Bronchial epithelial cell (primary cell): ENCODE measurements at regions not wholly inside any gene's neighbourhood (a gene's known extent, or its start where the extent isn't known, plus 50 kb on each side); places are given as distances from the start of the nearest gene placed in this dataset.

Experiments used
- DNase-seq: peaks from one replicate; pipeline ENCODE4 v3.0.0-alpha.2; 2010; ENCODE audit warnings: low read depth
- FAIRE-seq: peaks from 2 replicates; lab custom pipeline; 2011; peaks lifted over from hg19 to GRCh38; lab: Jason Lieb, UNC
- H3K27me3 ChIP-seq: 2 replicates; pipeline ENCODE4 v1.5.1; 2011; ENCODE audit warnings: low read length; ENCODE audit not compliant: control insufficient read depth, insufficient read depth
- H3K36me3 ChIP-seq: 2 replicates; pipeline ENCODE4 v1.5.1; 2011; ENCODE audit warnings: low read length; ENCODE audit not compliant: control insufficient read depth, insufficient read depth
- H3K4me3 ChIP-seq: 2 replicates; pipeline ENCODE4 v1.5.1; 2011; ENCODE audit warnings: mild to moderate bottlenecking, low read depth, low read length, control low read depth
- TF ChIP-seq, protein P1 (sequence below): IDR thresholded peaks from 2 replicates; pipeline ENCODE4 v1.5.1; 2011; ENCODE audit warnings: mild to moderate bottlenecking, moderate library complexity, low read length, control low read depth, inconsistent platforms; ENCODE audit not compliant: insufficient read depth, severe bottlenecking

DNA sequence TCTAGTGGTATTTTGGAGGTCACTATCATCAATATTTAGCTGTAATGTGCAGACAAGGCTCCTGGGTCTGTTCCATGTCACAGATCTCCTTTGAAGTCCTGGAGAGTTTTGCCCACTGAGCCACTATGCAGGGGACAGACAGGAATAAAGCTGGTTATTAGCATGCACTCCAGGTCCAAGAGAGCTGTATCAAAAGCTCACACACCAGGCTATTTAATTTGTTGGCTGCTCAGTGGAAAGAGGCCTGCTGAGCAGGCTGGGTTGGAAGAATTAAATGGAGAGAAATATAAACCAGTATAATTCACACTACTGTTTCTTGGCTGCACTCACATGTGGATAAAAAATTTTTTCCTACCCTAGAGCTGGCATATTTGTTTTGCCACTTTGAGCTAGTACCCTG lies 113.8 kb upstream of the TAF11L2 start:
- Histone ChIP-seq H3K4me3 (no peak overlapping the region), H3K36me3 (no peaks in the 10 kb centered on the region), H3K27me3 (no peaks in the 10 kb centered on the region)
- TF ChIP-seq, protein P1, sequence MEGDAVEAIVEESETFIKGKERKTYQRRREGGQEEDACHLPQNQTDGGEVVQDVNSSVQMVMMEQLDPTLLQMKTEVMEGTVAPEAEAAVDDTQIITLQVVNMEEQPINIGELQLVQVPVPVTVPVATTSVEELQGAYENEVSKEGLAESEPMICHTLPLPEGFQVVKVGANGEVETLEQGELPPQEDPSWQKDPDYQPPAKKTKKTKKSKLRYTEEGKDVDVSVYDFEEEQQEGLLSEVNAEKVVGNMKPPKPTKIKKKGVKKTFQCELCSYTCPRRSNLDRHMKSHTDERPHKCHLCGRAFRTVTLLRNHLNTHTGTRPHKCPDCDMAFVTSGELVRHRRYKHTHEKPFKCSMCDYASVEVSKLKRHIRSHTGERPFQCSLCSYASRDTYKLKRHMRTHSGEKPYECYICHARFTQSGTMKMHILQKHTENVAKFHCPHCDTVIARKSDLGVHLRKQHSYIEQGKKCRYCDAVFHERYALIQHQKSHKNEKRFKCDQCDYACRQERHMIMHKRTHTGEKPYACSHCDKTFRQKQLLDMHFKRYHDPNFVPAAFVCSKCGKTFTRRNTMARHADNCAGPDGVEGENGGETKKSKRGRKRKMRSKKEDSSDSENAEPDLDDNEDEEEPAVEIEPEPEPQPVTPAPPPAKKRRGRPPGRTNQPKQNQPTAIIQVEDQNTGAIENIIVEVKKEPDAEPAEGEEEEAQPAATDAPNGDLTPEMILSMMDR = no peak
- FAIRE-seq (peak; percentile 40), DNase-seq (no peak)

DNA sequence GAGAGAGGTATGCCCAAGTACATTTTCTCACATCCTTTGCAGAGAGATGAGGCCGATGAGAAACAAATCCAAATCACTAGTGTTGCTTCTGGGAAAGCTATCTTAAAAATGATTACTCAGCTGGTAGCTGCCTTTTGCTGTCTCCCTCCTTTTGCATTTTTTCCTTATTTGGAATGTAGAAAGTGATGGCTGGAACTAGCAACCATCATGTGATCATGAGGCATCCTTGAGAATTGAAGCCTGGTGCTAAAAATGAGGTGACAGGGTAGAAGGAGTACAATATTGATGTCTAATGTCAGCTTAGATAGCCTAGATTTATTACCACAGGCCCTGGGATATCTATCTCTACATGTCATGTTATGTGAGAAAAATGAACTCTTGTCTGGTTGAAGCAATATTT lies 109.3 kb upstream of the TAF11L2 start:
- DNase-seq (no peak), FAIRE-seq (no peak)
- Histone ChIP-seq H3K36me3 (no peaks in the 10 kb centered on the region), H3K27me3 (no peaks in the 10 kb centered on the region), H3K4me3 (no peak overlapping the region)
- TF ChIP-seq, protein P1 = no peak

DNA sequence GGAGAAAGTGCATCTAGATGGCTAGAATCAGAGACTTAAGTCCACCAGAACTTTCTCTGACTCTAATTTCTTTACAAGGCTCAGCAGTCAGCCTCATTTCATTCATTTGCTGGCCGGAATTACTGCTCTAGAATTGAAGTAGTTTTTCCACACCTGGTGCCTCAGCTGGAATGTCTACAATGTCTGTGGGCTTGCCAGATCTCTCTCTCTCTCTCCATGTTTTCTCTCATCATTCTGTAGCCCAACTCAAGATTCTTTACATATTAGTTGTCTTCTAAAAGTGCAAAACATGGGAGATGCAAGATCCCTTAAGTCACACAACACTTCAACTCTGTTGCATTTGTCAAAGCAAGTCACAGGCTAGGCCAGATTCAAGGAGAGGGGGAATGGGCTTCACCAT lies 103.9 kb upstream of the TAF11L2 start:
- Histone ChIP-seq H3K4me3 (no peak overlapping the region), H3K36me3 (no peaks in the 10 kb centered on the region), H3K27me3 (no peaks in the 10 kb centered on the region)
- TF ChIP-seq, protein P1 = no peak
- FAIRE-seq (no peak), DNase-seq (no peak)

DNA sequence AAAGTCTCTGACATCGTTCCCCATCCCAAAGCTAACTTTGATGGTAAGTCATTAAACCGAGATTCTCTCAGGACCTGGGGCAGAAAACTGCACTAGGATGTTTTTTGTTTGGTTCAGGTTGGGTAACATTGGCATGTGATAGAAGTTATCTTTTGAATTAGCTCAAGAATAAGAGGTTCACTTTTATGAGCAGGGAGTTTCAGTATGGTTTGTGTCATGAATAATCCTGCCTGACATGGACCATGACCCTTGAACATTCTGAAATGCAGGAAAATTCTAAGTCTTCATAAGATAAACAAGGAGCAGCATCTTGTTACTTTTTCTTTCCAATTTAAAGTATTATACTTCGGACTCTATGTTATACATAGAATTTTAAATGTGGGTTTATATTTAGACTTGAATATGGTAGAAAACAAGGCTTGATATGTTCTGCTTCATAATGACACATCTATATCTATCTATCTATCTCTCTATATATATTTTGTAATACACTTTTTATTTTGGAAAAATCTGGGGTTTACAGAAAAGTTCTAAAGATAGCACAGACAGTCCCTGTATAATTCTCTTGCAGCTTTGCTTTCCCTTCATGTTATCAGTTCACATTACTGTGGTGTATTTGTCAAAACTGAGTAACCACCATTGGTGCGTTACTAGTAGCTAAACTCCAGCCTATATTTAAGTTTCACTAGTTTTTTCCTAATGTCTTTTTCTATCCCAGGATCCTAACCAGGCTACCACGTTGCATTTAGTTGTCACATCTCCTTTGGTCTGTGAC lies 102.7 kb upstream of the TAF11L2 start:
- H3K27me3 ChIP-seq = no peaks in the 10 kb centered on the region
- no peak overlapping the region for H3K4me3 ChIP-seq
- DNase-seq (no peak), FAIRE-seq (no peak)
- H3K36me3 ChIP-seq = no peaks in the 10 kb centered on the region
- TF ChIP-seq, protein P1 = no peak

DNA sequence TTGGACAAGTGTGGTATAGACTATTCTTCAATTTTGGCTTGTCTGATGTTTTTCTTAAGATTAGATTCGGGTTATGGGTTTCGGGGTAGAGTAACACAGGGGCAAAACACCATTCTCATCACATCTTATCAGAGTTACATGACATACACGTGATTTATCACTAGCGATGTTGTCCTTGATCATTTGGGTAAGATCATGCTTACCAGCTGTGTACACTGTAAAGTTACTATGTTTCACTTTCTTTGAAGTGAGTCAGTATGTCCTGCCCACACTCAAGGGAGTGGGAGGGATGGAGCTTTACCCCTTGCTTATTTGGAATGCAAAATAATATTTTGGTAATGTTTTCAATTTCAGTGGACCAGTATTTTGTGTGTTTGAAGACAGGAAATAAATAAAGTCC lies 101.8 kb upstream of the TAF11L2 start:
- Histone ChIP-seq H3K4me3 (no peak overlapping the region), H3K36me3 (no peaks in the 10 kb centered on the region), H3K27me3 (no peaks in the 10 kb centered on the region)
- DNase-seq = no peak
- FAIRE-seq = no peak
- TF ChIP-seq, protein P1 = no peak

DNA sequence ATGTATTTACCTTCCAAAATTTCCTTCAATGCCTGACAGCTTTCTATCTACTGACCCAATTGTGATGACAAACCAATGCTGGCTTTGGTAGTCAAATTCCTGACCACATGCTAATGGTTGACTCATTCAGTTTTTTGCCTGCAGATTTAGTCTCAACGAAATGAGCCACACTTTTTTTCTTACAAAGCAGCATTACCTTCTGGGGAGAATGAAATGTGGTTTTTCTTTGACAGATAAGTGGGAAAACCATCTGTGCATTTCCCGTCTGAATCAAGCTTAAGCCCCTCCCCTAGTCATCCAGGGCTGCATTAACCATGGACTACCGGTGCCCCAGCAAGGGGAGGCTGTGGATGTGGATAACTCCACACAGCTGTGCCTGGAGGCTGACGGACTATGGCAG lies 99.6 kb upstream of the TAF11L2 start:
- FAIRE-seq = no peak
- H3K4me3 ChIP-seq = no peak overlapping the region
- TF ChIP-seq, protein P1 = no peak
- no peaks in the 10 kb centered on the region for H3K36me3 ChIP-seq
- no peaks in the 10 kb centered on the region for H3K27me3 ChIP-seq
- DNase-seq = peak; percentile 95
